Hepatic stellate cell (primary cell): ENCODE measurements at regions not wholly inside any gene's neighbourhood (a gene's known extent, or its start where the extent isn't known, plus 50 kb on each side); places are given as distances from the start of the nearest gene placed in this dataset.

Source experiments
- DNase-seq: peaks from one replicate; pipeline ENCODE4 v3.0.0; 2011; ENCODE audit warnings: low spot score

DNA sequence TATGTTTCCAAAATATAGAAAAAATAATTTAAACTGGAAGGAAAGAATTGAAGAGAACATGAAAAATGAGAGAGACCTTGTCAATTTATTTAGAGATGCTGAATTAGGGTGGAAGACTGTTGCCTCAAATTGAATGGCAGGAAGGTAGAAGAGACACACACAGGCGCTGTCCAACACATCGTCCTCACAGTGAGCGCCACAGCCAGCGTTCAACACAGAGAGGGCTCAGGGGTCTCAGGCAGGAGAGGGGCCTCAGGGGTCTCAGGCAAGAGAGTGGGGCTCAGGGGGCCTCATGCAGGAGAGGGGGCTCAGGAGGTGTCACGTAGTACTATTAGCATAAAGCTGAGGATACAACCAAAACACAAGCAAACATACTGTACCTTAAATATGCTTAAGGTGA is 65.7 kb downstream of the TMEM18 start:
- no peak for DNase-seq

DNA sequence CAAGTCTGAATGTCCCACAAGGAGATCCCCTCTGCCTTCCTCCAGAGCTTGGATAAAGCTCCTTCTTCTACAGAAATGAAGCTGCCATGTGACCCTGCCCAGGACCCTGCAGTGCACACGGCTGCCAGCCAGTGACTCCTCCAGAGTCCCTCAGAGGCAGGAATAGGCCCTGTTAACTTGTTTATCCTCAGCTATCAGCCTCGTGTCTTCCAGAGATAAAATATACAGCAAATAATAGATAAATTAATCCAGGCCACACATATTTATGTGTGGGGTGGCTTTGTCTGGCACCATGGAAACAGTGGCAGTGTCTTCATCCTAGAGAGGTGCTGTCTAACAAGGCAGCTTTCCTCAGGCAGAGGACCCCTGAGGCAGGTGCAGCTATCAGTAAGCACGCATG is 66.7 kb downstream of the TMEM18 start:
- no peak for DNase-seq

DNA sequence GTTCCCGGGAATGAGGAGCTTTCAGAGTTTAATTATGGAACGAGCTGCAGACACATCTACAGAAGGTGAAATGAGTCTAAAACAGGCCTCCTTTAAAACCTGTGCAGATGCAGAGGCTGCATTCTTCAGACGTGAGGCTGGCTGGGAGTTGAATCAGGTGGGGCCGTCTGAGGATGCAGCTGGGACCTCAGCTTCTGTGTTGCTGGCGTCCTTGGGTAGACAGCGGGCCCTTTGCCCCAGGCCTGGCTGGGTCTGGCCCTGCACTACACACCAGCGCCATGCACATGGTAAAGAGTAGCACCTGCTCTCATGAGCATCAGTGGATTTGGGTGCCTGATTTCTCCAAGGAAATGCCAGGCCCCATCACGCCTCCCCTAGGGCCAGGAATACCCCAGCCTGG is 67.3 kb downstream of the TMEM18 start:
- no peak for DNase-seq

DNA sequence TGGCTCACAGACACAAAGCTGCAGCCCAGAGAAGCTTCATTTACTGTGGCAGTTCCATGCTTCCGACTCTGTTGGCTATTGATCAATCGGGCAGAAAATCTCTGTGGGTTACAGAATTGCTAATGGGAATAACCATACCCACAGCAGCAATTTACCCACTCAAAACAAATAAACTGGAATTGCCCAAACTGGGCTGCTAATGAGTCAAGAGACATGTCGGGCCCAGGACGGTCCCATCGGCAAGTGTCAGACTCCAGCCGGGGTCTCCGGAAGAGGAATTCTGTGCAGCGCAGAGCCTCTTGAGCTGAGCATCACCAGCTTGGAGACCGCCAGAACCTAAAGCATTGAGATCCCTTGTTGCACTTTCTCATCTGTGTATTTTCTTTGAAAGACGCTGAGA is 67.8 kb downstream of the TMEM18 start:
- DNase-seq = no peak

DNA sequence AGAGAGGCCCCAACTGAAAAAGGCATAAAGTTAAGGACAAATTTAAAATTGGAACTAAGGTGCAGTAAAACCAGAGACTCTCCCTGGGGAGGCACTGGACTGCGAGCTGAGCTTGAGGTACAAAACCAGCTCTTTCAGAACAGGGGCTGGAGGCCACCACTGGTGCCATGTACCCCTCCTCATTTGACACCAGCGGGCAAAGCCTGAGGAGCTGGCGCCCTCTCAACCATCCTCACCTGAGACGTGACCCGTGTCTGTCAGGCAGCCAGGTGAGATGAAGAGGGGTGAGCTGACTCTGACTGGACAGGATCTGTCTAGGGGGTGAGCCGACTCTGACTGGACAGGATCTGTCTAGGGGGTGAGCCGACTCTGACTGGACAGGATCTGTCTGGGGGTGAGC is 68.5 kb downstream of the TMEM18 start:
- no peak for DNase-seq

DNA sequence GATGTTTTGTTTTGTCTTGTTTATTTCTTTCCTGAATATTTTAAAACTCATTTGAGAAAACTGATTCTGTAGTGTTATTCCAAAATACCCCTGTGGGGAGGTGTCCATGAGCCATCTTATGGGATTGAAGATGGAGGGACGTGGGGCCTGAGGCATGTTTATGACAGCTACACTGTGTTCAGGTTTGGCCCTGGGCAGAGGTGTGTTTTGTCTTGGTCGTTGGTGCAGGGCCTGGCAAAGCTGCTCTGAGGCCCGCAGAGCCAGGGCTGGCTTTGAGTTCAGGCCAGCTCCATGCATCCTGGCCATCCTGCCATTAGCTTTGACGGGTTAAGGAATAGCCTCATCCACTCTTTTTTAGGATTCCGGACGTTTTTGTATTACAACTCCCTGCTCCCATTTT is 68.9 kb downstream of the TMEM18 start:
- DNase-seq = no peak

DNA sequence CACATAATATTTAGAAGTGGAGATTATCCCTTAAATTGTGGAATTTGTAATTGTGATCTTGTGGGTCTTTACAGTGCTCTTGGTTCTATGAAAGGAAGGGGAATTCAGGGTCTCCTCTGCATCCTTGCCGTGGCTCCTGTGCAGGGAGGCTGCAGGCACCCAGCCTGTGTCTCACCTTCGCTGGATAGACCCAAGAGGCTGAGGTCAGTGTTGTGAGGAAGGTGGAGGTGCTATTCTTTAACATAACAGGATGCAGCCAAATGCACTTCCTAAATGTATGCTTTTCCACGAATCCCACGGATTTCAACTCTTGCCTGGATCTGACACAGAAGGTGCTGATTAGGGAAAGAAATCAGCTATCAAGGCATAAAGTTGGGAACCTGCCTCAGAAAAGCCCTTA is 69.5 kb downstream of the TMEM18 start:
- DNase-seq = no peak

DNA sequence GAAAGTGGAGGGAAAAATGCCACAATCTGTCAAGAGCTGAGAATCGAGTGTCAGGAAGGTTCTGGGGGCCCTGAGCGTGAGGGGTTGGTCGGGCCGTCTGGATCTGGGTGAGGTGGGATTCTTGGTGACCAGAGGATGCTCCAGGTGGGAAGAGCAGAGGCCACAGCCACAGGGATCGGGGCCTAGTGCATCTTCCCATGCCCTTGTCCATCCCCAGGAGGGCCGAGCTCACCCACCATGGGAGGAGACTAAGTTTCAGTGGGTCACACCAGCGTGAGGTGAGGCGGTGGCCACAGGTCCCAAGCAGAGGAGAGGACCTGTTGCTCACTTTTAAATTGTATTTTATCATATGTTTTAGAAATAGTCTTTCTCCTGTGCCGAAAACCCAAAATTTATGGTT is 70.0 kb downstream of the TMEM18 start:
- DNase-seq = no peak

DNA sequence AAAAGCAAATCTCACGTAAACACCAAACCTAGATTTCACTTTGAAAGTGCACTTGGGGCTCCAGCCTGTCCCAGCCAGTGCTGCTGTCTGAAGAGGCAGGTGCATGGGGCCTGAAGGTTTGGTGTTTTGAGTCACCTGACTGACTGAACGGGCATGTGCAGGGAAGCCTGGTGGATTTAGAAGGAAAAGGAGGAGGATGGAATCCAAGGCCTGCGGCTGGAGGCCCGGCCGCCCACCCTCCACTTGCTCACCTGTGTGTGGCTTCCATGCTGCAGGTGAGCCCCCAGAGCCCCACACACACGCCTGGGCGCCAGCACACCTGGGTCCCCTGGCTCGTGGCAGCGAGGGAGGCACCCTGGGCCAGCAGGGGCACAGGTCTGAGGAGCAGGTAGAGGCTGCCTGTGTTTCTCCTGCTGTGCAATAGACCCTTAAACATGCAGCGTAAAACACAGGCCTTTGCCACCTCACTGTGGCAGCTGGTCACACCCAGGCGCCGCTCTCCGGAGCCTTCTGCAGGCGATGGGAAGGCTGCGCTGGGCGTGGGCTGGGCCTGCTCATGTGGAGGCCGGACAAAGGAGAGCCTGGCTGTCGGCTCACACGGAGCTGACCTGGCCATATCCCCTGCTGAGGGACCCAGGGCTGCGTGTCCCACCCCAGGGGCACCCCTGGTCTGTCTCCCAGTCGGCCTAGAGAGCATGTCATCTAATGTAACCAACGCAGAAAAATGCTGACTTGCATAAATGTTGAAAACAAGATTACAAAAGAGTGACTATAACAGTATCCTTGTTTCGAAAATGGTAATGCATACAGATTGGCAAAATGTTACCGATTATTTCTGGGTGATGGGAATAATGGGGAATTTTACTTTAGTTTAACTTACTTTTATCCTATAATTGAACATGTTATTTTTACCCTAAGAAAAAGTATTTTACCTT is 71.3 kb downstream of the TMEM18 start:
- DNase-seq = no peak

DNA sequence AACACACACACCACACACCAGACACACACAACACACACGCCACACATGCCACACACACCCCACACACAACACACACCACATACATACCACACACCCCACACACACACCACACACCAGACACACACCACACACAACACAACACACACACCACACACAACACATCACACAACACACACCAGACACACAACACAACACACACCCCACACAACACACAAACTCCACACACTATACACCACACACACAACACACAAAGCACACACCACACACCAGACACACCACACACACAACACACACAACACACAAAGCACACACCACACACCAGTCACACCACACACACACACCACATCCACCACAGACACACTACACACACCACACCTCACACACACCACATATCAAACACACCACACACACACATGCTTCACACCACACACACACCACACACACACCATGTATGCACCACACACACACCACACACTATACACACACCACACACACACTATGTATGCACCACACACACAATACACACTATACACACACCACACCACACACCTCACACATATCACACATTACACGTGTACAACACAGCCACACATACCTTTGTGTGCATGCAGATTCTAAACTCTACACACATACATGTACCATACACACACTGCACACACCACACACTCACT is 72.2 kb downstream of the TMEM18 start:
- DNase-seq = no peak

DNA sequence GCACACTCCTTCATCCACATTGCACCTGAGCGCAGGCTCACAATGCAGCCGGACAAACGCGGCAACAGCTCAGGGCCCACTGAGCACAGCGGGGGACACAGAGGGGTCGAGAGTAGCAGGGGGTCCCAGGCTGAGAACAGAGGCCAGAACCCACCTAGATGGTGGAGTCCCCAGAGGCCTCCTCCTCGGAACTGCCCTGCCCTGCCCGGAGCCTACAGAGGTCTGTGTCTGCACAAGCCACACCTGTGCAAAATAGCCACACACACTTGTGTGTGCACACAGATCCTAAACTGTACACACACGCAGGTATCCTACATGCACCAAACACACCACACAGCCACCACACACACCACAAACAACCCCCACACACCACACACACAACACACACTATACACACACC is 72.8 kb downstream of the TMEM18 start:
- no peak for DNase-seq

DNA sequence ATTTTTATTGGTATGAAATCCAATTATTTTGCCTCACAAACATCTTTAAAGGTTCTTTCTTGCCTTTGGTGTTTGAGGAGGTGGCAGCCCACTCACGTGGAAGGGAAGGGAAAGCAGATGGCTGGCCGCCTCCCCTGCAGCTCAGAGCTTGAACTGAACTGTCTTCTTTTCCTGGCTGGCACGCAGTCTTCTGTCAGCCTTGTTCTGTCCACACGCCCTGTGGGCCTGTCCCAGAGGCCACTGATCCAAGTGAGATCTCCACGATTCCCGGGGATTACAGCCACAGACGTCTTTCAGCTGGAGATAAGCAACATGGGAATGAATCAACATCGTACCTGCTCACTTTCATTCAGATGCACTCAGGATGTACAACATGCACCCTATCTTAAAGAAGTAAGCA is 73.3 kb downstream of the TMEM18 start:
- no peak for DNase-seq

DNA sequence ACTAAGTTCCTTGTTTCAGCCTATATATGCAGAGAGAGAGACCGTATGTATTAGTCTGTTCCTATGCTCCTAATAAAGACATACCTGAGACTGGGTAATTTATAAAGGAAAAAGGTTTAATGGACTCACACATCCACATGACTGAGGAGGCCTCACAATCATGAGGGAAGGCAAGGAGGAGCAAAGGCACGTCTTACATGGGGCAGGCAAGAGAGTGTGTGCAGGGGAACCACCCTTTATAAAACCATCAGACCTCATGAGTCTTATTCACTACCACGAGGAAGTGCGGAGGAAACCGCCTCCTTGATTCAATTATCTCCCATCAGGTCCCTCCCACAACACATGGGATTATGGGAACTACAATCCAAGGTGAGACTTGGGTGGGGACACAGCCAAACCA is 73.8 kb downstream of the TMEM18 start:
- DNase-seq = no peak

DNA sequence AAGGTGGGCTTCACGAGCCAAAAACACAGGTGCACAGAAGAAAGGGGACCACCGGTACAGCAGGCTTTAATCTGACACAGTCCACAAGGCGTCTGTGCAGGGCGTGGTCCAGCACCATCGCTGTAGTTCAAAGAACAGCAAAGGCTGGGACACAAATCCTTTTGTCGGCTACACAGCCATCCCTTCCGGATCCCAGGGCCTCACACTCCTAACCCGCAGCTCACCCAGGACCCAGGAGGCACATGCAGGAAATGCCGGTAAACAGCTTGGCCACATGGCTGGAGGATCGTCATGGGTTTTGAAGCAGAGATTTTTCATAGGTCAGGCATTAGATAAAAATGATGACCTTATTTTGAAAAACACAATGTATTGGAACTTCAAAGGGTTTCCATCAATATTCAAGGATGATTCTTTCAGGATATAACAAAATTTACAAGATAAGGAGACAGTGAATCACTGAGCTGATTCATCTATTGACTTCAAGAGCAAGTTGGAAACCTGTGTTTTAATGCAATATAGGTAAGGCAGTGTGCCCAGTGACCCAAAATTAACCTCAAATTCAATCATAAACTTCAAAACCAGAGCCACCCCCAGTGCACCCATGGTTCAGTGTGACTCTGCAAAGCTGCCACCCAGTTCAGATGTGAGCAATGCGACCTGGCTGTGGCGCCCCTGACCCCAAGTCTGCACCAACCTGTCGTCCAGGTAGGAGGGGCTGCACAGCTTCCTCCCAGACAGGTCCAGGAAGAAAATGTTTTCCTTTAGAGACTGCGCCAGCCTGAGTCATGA is 74.4 kb downstream of the TMEM18 start:
- no peak for DNase-seq

DNA sequence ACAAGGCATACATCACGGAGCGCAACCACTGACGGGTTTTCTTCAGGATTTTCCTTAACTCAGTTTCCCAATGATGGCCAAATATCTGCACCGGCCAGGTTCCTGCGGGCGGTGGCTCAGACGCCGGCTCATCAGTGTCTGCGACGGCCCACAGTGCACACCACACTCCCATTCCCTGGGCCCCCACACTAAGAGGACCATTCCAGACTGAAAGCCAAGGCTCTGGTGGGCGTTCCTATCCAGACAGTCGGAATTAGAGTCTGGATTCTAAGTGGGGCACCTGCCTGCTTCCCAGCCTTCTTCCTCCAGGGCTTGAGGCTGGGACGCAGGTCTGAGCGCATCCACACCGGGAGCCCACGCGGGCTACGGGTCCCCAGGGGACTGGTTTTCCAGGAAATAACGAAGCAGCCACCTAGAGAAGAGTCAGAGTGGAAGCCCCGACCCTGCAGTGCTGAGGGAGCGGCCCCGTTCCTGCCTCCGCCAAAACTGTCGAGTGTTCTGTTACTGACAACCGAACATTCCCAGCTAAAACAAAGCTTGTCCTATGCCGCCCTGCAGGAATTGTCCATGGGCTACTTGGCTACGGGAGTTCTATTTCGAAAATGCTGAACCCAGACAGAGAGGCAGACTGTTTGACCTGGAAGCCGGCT is 75.3 kb downstream of the TMEM18 start:
- DNase-seq = no peak

DNA sequence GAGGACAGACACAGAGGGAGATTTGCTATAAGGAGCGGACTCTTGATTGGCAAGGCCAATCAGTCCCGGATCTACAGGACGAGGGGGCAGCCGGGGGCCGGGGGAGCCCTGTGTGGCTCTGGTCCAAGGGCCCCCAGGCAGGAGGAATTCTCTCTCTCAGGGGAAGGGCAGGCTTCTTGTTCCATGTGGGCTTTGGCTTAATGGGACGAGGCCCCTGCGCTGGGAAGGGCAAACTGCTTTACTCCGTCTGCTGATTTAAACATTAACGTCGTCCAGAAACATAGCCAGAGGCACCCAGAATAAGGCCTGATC is 75.9 kb downstream of the TMEM18 start:
- no peak for DNase-seq

DNA sequence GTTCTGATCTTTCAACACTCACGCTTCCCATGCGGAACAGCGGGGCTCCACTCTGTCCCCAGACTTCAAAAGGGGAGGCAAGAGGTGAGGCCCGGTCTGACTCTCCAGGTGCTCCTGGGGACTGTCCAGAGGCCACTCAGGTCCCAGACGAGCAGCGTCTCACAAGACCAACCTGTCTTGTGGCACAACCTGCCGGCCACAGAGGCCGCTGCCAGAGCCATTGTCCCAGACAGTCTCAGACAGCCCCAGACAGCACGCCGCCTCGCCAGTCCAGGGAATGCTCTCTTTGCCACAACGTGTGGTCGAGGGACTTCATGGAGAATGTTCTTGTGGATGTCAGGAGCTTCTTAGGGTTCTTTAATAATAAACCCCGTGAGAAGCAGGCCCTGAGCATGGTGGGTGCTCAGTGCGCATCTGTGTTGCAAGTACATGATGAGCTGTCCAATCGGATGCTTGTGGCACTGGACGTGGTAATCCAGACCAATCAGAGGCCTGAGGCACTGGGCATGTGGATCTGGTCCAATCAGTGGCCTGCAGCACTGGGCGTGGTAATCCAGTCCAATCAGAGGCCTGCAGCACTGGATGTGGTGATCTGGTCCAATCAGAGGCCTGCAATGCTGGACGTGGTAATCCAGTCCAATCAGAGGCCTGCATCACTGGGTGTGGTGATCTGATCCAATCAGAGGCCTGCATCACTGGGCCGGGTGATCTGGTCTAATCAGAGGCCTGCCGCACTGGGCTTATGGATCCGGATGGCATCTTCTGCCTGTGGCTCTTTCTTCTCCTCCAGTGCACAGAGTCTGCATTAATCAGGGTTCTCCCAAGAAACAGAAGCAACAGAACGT is 76.4 kb downstream of the TMEM18 start:
- DNase-seq = no peak

DNA sequence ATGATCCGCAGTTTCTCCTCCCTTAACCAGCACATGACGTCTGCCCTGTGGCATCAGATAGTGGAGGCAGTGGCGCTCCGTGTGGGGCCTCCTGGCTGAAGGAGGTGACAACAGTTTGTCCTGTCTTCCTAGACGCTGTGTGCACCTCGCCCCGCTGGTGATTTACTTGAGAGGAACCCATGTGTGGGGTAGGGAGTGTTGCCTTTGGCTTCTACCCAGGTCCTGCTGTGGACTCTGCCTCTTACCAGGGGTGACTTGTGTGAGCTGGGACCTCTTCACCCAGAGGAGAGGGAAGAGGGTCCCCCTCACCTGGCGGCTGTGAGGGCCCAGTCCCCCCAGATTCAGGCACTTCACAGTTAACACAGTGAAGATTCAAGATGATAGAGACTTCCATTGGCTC is 77.6 kb downstream of the TMEM18 start:
- no peak for DNase-seq

DNA sequence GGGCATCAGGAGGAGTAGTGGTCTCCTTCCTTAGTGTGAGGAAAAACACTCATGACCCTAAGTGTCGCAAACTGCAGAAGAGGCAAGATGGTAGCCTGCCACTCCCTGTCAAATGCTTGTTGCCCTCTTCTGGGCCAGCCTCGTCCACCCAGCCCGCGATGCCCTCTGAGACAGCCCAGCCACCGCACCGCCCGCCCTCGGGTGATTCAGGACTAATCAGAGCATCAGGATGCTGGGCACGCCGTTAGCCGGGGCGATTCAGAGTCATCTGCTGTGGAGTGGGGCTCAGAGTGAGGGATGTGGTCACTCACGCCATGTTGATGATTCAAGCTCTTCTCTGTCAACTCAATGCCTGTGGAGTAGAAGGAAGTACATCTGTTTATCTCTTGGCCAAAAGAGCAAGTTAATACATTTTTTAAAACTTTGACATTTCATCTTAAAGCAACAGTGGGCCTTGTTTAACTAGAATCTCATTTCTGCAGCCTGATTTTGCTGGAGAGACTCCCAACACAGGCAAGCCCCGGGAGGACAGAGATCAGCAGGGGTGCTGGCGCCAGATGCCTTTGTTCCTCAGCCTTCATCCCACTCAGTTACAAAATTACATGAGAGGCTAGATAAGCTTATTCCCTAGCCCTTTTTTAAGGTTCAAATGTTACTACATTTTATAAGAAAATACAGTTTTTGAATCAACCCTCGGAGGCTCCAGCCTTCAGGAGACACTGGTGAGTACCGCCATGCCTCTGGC is 79.0 kb downstream of the TMEM18 start:
- no peak for DNase-seq

DNA sequence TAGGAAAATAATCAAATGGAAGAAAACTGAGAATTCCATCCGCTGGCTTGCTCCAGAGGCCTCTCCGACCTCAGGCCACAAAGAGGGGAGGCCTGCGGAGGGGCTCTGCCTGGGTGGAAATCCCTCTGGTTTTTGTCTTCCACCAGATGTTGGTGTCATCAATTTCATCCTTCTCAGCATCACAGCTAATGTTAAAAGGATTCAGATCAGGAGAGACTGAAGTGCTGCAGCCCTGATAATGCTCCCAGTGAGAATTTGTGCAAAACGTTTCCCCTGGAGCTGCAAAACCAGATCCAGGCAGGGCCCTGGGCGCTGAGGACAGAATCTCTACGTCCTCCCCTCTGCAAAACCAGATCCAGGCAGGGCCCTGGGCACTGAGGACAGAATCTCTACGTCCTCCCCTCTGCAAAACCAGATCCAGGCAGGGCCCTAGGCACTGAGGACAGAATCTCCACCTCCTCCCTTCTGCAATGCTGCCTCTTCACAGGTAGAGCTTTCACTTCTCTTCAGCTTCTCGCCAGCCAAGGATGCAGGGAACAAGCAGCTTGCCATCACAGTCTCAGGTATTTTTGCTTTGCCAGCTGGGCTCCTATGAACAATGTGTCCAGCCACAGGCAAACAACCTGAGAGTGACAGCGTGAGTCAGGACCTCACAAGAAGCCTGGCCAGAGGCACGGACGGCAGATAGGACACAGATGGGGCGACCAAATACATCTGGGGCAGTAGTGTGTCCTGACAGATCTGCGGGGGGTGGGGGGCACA is 81.2 kb downstream of the TMEM18 start:
- no peak for DNase-seq
